ENCODE measurements at regions not wholly inside any gene's neighbourhood (a gene's known extent, or its start where the extent isn't known, plus 50 kb on each side); places are given as distances from the start of the nearest gene placed in this dataset.
"Not testable (repeated sequence)": the region's sequence is repeated elsewhere in the genome, so short reads cannot be mapped to it uniquely, and the experiment has no call there.

DNA sequence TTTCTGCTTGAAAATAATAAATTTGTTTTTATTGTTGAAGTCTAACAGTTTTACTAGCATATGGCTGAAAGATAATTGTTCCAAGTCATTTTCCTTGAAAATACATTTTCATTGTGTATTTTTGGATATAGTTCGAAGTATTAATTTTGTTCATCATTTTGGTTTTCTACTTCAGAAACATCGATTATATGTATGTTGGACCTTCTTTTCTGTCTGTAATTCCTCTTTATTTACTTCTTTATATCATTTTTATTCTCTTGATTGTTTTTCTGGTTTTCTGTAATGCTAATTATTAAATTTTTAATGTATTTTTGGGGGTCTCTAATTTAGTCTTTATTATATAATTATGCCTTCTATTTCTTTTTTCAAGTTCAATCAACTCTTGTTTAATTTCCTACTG is 407.1 kb upstream of the FRG1 start:
- no peak for TF ChIP-seq CTCF (IDR thresholded peaks at IDR 0.05; ENCODE audit: insufficient read depth, low read depth, low read length)
- peak; percentile 3 for DNase-seq (ENCODE audit: low read depth)
- H3K4me3 ChIP-seq (ENCODE audit: low read depth, low read length) = no peak overlapping the region

DNA sequence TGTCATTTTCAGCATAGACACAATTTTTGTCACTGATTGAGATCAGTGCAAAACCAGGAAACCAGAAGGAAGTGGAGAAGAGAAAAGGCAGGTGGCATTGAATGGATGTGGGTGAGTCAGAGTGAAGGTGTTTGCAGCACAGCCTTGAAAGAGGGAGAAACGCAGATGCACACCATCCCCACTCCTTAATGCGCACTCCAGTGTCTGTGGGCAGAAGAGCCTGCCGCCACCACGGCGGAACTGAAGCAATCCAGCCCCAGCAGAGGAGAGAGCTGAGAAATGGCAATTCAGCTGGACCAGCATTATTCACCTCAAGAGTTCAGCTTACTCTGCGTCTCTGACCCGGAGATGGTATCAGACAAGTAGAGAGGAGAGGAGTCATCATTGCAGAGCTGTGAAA is 393.1 kb upstream of the FRG1 start:
- DNase-seq (ENCODE audit: low read depth) = no peak
- no peak overlapping the region for H3K4me3 ChIP-seq (ENCODE audit: low read depth, low read length)
- no peak for TF ChIP-seq CTCF (IDR thresholded peaks at IDR 0.05; ENCODE audit: insufficient read depth, low read depth, low read length)

DNA sequence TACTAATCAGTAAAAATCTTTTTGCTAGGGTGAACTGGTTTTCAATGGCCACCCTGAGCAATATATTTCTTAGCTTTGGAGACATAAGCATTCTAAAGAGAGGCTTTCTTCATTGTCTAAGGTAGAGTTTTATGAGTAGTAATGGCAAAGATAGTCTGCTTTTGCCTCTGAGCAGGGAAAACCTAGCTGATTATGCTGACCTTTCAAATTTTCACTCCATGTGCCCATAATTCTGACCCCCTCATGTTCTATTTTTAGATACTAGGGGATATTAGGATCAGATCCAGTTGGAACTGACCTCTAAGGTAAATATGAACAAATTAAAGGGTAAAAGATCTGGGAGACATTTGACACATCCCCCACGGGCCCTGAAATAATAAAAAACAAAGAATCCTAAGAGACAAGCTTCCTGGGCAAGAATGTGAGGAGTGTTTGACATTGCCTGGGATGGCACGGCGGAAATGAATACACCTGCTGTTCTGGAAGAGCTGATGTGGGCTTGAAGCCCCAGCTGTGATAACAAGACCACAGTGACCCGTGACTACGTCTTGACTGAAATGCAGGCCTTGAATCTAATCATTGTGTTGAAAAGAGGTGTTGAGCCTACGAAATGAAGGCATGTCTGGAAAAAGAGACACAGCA is 392.1 kb upstream of the FRG1 start:
- no peak for DNase-seq (ENCODE audit: low read depth)
- no peak overlapping the region for H3K4me3 ChIP-seq (ENCODE audit: low read depth, low read length)
- TF ChIP-seq CTCF (IDR thresholded peaks at IDR 0.05; ENCODE audit: insufficient read depth, low read depth, low read length) = no peak

- DNase-seq (ENCODE audit: low read depth); H3K4me3 ChIP-seq (ENCODE audit: low read depth, low read length): not testable (repeated sequence)
Measured at GRCh38 chr4:189551931-189552670, 388.6 kb upstream of the FRG1 start.

GRCh38 chr4:189560605-189561004 is 380.1 kb upstream of the FRG1 start:
- not testable (repeated sequence) for H3K4me3 ChIP-seq (ENCODE audit: low read depth, low read length); DNase-seq (ENCODE audit: low read depth)

GRCh38 chr4:189563751-189564150 is 376.9 kb upstream of the FRG1 start:
- not testable (repeated sequence) for DNase-seq (ENCODE audit: low read depth); H3K4me3 ChIP-seq (ENCODE audit: low read depth, low read length)

DNA sequence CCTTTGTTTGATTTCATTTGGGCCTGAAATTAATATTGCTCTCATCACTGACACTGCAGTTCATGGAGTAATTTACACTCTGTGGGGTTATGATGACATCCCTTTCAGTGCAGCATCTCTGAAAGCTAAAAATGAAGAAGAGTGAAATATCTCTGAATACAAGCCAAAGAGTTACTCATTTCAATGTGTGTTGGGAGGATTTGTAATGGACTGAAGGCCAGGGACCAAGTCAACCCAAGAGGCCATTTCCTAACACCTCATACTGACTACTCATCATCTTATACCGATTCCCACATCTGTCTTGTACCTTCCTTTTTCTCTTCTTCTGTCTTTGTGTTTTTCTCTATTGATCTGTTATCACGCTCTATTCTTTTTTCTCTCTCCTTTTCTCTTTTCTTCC is 374.4 kb upstream of the FRG1 start:
- not testable (repeated sequence) for H3K4me3 ChIP-seq (ENCODE audit: low read depth, low read length); DNase-seq (ENCODE audit: low read depth)

DNA sequence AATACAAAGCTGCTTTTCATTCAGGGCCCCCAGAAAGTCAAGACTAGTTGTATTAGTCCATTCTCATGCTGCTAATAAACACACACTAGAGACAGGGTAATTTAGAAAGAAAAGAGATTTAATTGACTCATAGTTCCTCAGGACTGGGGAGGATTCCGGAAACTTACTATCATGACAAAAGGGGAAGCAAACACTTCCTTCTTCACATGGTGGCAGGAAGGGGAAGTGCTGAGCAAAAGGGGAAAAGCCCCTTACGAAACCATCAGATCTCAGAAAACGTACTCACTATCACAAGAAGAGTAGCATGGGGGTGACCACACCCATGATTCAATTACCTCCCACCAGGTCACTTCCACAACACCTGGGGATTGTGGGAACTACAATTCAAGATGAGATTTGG is 373.8 kb upstream of the FRG1 start:
- DNase-seq (ENCODE audit: low read depth); H3K4me3 ChIP-seq (ENCODE audit: low read depth, low read length): not testable (repeated sequence)

DNA sequence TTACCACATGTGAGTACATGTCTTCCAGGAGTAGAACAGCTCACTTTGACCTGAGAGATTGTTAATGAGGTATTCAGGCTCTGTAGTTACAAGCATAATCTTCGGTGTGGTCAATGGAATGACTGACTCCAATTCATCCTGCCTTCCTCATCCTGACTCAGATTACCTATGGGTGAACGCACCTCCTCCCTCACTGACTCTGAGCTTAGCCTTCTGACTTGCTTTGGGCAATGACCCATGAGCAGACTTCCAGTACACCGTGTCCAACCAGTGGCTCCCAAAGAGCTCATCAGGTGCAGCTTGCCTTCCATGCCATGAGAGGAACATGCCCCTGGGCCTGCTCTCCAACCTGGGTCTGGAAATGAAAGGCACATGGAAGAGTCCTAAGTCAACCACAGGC is 361.0 kb upstream of the FRG1 start:
- H3K4me3 ChIP-seq (ENCODE audit: low read depth, low read length); DNase-seq (ENCODE audit: low read depth): not testable (repeated sequence)

GRCh38 chr4:189586908-189587632 is 353.6 kb upstream of the FRG1 start:
- not testable (repeated sequence) for H3K4me3 ChIP-seq (ENCODE audit: low read depth, low read length); DNase-seq (ENCODE audit: low read depth)

DNA sequence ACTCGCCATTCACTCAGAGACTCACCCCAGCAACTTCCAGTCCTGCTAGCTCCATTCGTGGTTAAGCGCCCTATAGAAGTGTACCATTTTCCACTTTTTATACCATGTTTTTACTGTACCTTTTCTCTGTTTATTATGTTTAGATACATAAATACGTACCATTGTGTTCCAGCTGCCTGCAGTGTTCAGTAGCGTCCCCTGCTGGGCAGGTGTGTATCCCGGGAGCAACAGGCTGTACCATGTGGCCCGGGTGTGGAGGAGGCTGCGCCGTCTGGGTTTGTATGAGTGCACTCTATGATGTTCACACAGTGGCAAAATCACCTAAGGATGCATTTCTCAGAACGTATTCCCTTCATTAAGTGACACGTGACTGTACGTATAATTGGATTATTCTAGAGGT is 351.5 kb upstream of the FRG1 start:
- H3K4me3 ChIP-seq (ENCODE audit: low read depth, low read length); DNase-seq (ENCODE audit: low read depth): not testable (repeated sequence)
